ENCODE measurements at regions not wholly inside any gene's neighbourhood (a gene's known extent, or its start where the extent isn't known, plus 50 kb on each side); places are given as distances from the start of the nearest gene placed in this dataset.

GRCh38 chr13:111534751-111535522 lies 214.5 kb downstream of the TEX29 start:
- DNase-seq (ENCODE audit: low spot score) (no peak), FAIRE-seq (no peak)

GRCh38 chr13:111535523-111535811 lies 215.0 kb downstream of the TEX29 start:
- no peak for DNase-seq (ENCODE audit: low spot score)
- no peak for FAIRE-seq

GRCh38 chr13:111536075-111536642 lies 215.7 kb downstream of the TEX29 start:
- DNase-seq (ENCODE audit: low spot score) (no peak), FAIRE-seq (no peak)

- no peak for FAIRE-seq
These were observed 216.8 kb downstream of the TEX29 start for GRCh38 chr13:111537115-111537728.

GRCh38 chr13:111537843-111538499 lies 217.5 kb downstream of the TEX29 start:
- DNase-seq (ENCODE audit: low spot score): no peak
- FAIRE-seq: no peak

More at GRCh38 chr13:111537115-111537728, 216.8 kb downstream of the TEX29 start:
- DNase-seq (ENCODE audit: low spot score): no peak

GRCh38 chr13:111539252-111539651 lies 218.8 kb downstream of the TEX29 start:
- no peak for FAIRE-seq
- no peak for DNase-seq (ENCODE audit: low spot score)

GRCh38 chr13:111539791-111540446 lies 219.5 kb downstream of the TEX29 start:
- no peak for FAIRE-seq

GRCh38 chr13:111540486-111540885 lies 220.0 kb downstream of the TEX29 start:
- FAIRE-seq (no peak), DNase-seq (ENCODE audit: low spot score) (no peak)

More at GRCh38 chr13:111539791-111540446, 219.5 kb downstream of the TEX29 start:
- no peak for DNase-seq (ENCODE audit: low spot score)

GRCh38 chr13:111541345-111541744 lies 220.9 kb downstream of the TEX29 start:
- no peak for DNase-seq (ENCODE audit: low spot score)
- FAIRE-seq: no peak

GRCh38 chr13:111541752-111542529 lies 221.5 kb downstream of the TEX29 start:
- FAIRE-seq (no peak), DNase-seq (ENCODE audit: low spot score) (no peak)

GRCh38 chr13:111542530-111543341 lies 222.3 kb downstream of the TEX29 start:
- FAIRE-seq (no peak), DNase-seq (ENCODE audit: low spot score) (no peak)

GRCh38 chr13:111546921-111547675 lies 226.7 kb downstream of the TEX29 start:
- DNase-seq (ENCODE audit: low spot score) (no peak), FAIRE-seq (no peak)

- DNase-seq (ENCODE audit: low spot score): no peak
- no peak for FAIRE-seq
These were observed 227.4 kb downstream of the TEX29 start for GRCh38 chr13:111547726-111548273.

- no peak for DNase-seq (ENCODE audit: low spot score)
- no peak for FAIRE-seq
These were observed 227.9 kb downstream of the TEX29 start for GRCh38 chr13:111548301-111548700.

- no peak for DNase-seq (ENCODE audit: low spot score)
- FAIRE-seq: no peak
These were observed 228.4 kb downstream of the TEX29 start for GRCh38 chr13:111548805-111549204.

GRCh38 chr13:111549464-111549863 lies 229.0 kb downstream of the TEX29 start:
- no peak for DNase-seq (ENCODE audit: low spot score)
- FAIRE-seq: no peak

- DNase-seq (ENCODE audit: low spot score) (no peak), FAIRE-seq (no peak)
These were observed 229.6 kb downstream of the TEX29 start for GRCh38 chr13:111550062-111550461.

GRCh38 chr13:111551204-111551820 lies 230.9 kb downstream of the TEX29 start:
- no peak for DNase-seq (ENCODE audit: low spot score)
- no peak for FAIRE-seq
